ENCODE measurements at regions not wholly inside any gene's neighbourhood (a gene's known extent, or its start where the extent isn't known, plus 50 kb on each side); places are given as distances from the start of the nearest gene placed in this dataset.
A peak's percentile ranks its signal among the peaks of the same experiment; 100 is the strongest.
"Not testable (repeated sequence)": the region's sequence is repeated elsewhere in the genome, so short reads cannot be mapped to it uniquely, and the experiment has no call there.

GRCh38 chr1:850318-850717 lies 73.4 kb upstream of the SAMD11 start:
- DNase-seq = not testable (repeated sequence)

GRCh38 chr1:851398-851797 lies 72.3 kb upstream of the SAMD11 start:
- DNase-seq = not testable (repeated sequence)

GRCh38 chr1:851841-852240 lies 71.9 kb upstream of the SAMD11 start:
- DNase-seq = not testable (repeated sequence)

- DNase-seq = not testable (repeated sequence)
Observed at GRCh38 chr1:855202-855981, 68.3 kb upstream of the SAMD11 start.

GRCh38 chr1:856541-857057 lies 67.1 kb upstream of the SAMD11 start:
- DNase-seq = not testable (repeated sequence)

- DNase-seq = not testable (repeated sequence)
Observed at GRCh38 chr1:857926-858648, 65.6 kb upstream of the SAMD11 start.

- DNase-seq = peak; percentile 28
Observed at GRCh38 chr1:858649-859041, 65.1 kb upstream of the SAMD11 start.

- not testable (repeated sequence) for DNase-seq
Observed at GRCh38 chr1:860941-861340, 62.8 kb upstream of the SAMD11 start.

- DNase-seq = no peak
Observed at GRCh38 chr1:861714-862113, 62.0 kb upstream of the SAMD11 start.

GRCh38 chr1:862601-863000 lies 61.1 kb upstream of the SAMD11 start:
- DNase-seq = not testable (repeated sequence)

GRCh38 chr1:865633-866032 lies 58.1 kb upstream of the SAMD11 start:
- DNase-seq = not testable (repeated sequence)

- DNase-seq = no peak
Observed at GRCh38 chr1:866095-866494, 57.6 kb upstream of the SAMD11 start.

- DNase-seq = not testable (repeated sequence)
Observed at GRCh38 chr1:866631-867299, 57.0 kb upstream of the SAMD11 start.

GRCh38 chr1:867550-867949 lies 56.2 kb upstream of the SAMD11 start:
- not testable (repeated sequence) for DNase-seq

GRCh38 chr1:869499-870244 lies 54.1 kb upstream of the SAMD11 start:
- no peak for DNase-seq

Measured in NCI-H2081 treated with DMSO at 0.1 percent for 48 hours (cell line).